Right cardiac atrium (tissue), 5 donors: ENCODE measurements at regions not wholly inside any gene's neighbourhood (a gene's known extent, or its start where the extent isn't known, plus 50 kb on each side); places are given as distances from the start of the nearest gene placed in this dataset.

Experiments used
- ATAC-seq, 2 donors: fragments of 200-7000 bp; cut with Tn5 transposase; one replicate each; pipeline versions ENCODE4 v1.8.0 to v1.9.1; 2020; ENCODE audit warnings: moderate library complexity in 2 of 2, mild to moderate bottlenecking in 1 of 2
- DNase-seq, 3 donors: peaks; one replicate each; pipeline ENCODE4 v3.0.0-alpha.2; 2020
- H3K27ac ChIP-seq: one replicate; pipeline ENCODE4 v1.5.1; 2013; ENCODE audit warnings: mild to moderate bottlenecking, low read length, control low read depth, moderate library complexity
- H3K27me3 ChIP-seq: one replicate; pipeline ENCODE4 v1.6.1; 2013; ENCODE audit not compliant: control insufficient read depth, insufficient read depth
- H3K4me1 ChIP-seq: one replicate; pipeline ENCODE4 v1.6.1; 2013; ENCODE audit warnings: low read length; ENCODE audit not compliant: control insufficient read depth, insufficient read depth
- H3K4me3 ChIP-seq: one replicate; pipeline ENCODE4 v1.5.1; 2013; ENCODE audit warnings: low read length, control low read depth
- H3K9me3 ChIP-seq: one replicate; pipeline ENCODE4 v1.6.1; 2013; ENCODE audit warnings: low read length; ENCODE audit not compliant: control insufficient read depth
- WGBS: extraction: QIAGEN DNeasy Blood & Tissue Kit; methylation state at CpG from one replicate; pipeline ENCODE4 v1.1.7; 2013; 5-methylcytosine and 5-hydroxymethylcytosine counted together
- intact Hi-C, 4 donors: fragments of 100-400 bp; cut with DNase I; formaldehyde crosslinking; loops; one replicate each; pipeline versions ENCODE4 v1.11.0 to v1.14.0; 2022 to 2023
- donor health status: healthy with polysubstance abuse.
- donor health status: DM: no; HTN: yes; CAD: no.
- donor health status: DM: no; HTN: no; CAD: no.
- donor health status: DM: no; HTN: yes; CAD: no; lungs with severe emphysema.
- donor health status: DM: yes; HTN: yes; CAD: no.

- H3K27ac ChIP-seq = no peak overlapping the region
- intact Hi-C loops = no loop called here
- 96% methylated on average over 1 of the region's 1 CpG for WGBS
- no peaks in the 10 kb centered on the region for H3K27me3 ChIP-seq
- ATAC-seq = no peak
- H3K4me3 ChIP-seq = no peak overlapping the region
- DNase-seq = no peak
- no peaks in the 10 kb centered on the region for H3K9me3 ChIP-seq
- H3K4me1 ChIP-seq = no peaks in the 10 kb centered on the region
Measured at GRCh38 chr5:82564963-82565362, 286.8 kb upstream of the RPS23 start.

DNA sequence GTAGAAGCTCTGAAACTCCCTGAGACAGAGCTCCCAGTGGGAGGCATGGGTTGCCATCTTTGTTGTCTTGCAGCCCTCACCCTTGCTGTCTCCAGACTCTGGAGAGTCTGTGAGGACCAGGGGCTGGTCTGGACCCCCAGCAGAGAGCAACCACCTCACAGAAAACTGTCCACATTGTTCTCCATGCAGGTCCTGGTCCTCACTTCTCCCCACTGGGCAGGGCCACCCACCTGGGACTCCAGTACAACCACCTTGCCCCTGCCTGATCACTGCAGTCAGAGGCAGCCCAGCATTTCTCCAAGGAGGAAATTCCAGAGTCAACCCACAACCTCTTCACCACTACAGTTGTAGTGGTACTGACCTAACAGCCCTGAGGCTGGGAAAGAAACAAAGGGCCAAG lies 285.6 kb upstream of the RPS23 start:
- Histone ChIP-seq H3K4me1 (no peaks in the 10 kb centered on the region), H3K27me3 (no peaks in the 10 kb centered on the region), H3K27ac (no peak overlapping the region), H3K9me3 (no peaks in the 10 kb centered on the region), H3K4me3 (no peak overlapping the region)
- intact Hi-C loops = no loop called here
- DNase-seq = peak in 1 of 3 donors; percentile 11
- no peak for ATAC-seq

DNA sequence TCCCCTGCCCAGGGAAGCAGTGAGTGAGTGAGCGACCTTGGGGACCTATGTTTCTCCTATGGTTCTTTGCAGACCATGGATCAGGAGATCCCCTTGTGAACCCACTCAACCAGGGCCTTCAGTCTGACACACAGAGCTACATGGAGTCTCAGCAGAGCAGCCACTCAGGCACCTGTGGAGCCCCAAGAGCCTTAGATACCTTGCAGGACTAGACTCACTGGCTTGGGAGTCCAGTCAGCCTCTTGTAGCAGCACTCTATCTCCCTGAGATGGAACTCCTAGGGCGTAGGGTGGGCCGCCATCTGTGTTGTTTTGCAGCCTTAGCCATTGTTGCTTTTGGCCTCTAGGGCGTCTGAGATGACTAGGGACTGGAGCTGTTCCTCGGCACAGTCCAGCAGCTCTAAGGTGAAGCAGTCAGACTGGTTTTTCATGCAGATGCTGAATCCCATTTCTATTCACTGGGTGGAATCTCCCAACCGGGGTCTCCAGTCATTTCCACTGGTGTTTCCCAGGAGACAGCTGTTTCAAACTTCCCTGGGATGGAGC lies 284.6 kb upstream of the RPS23 start:
- ATAC-seq (no peak), DNase-seq (no peak)
- Histone ChIP-seq H3K9me3 (no peaks in the 10 kb centered on the region), H3K4me1 (no peaks in the 10 kb centered on the region), H3K27me3 (no peaks in the 10 kb centered on the region), H3K27ac (no peak overlapping the region), H3K4me3 (no peak overlapping the region)
- 91% methylated on average over 6 of the region's 6 CpGs for WGBS
- intact Hi-C loops = no loop called here

GRCh38 chr5:82561797-82562196 lies 283.6 kb upstream of the RPS23 start:
- Histone ChIP-seq H3K4me1 (no peaks in the 10 kb centered on the region), H3K27me3 (no peaks in the 10 kb centered on the region), H3K9me3 (no peaks in the 10 kb centered on the region), H3K4me3 (no peak overlapping the region), H3K27ac (no peak overlapping the region)
- 72% methylated on average over 2 of the region's 2 CpGs for WGBS
- DNase-seq (no peak), ATAC-seq (no peak)
- intact Hi-C loops = no loop called here

DNA sequence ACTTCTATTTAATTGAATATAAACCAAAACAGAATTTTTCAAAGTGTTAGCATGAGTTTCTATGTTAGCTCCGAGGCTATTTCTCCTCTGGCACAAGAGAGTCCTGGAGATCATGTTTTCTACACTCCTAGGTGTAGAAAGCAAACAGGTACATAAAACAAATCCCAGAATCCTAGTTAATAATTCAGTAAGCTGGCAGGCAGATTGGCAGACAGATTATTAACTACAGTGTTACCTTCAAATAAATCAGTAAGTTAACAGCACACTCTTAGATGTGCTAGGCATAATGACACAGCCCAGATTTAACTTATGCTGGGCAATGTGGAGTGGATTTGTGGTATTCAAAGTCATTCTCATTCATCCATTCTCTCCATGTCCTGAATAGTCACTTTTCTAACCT lies 282.8 kb upstream of the RPS23 start:
- WGBS = 92% methylated on average over 1 of the region's 1 CpG
- H3K9me3 ChIP-seq = no peaks in the 10 kb centered on the region
- no peaks in the 10 kb centered on the region for H3K27me3 ChIP-seq
- no peak overlapping the region for H3K27ac ChIP-seq
- intact Hi-C loops = no loop called here
- no peak for ATAC-seq
- H3K4me3 ChIP-seq = no peak overlapping the region
- H3K4me1 ChIP-seq = no peaks in the 10 kb centered on the region
- DNase-seq = no peak

GRCh38 chr5:82560561-82560960 lies 282.4 kb upstream of the RPS23 start:
- no peaks in the 10 kb centered on the region for H3K4me1 ChIP-seq
- 68% methylated on average over 4 of the region's 4 CpGs for WGBS
- DNase-seq (no peak), ATAC-seq (no peak)
- H3K27ac ChIP-seq = no peak overlapping the region
- H3K4me3 ChIP-seq = no peak overlapping the region
- intact Hi-C loops = no loop called here
- H3K9me3 ChIP-seq = no peaks in the 10 kb centered on the region
- no peaks in the 10 kb centered on the region for H3K27me3 ChIP-seq

GRCh38 chr5:82551840-82552385 lies 273.8 kb upstream of the RPS23 start:
- Histone ChIP-seq H3K27me3 (no peaks in the 10 kb centered on the region), H3K9me3 (no peaks in the 10 kb centered on the region), H3K4me1 (no peaks in the 10 kb centered on the region), H3K27ac (no peak overlapping the region), H3K4me3 (no peak overlapping the region)
- 67% methylated on average over 4 of the region's 4 CpGs for WGBS
- ATAC-seq (no peak), DNase-seq (no peak)
- intact Hi-C loops = no loop called here

DNA sequence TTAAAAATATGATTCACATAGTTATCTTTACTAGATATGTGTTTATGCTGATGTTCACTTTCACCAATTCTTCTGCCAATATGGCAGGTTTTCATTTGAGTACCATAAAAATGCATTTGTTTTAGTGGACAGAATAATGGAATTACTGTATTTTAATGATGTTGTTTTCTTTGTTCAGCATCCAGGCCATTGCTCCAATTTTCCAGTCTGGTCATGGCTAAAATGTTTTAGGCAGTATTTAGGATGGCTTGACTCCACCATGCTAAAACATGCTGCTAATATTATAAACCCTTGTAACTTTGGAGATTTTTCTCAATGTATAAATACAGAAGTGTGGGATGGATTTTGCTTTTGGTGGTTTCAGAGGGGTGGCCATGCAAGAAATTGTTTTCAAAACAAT lies 273.0 kb upstream of the RPS23 start:
- no peak overlapping the region for H3K4me3 ChIP-seq
- H3K27me3 ChIP-seq = no peaks in the 10 kb centered on the region
- ATAC-seq (no peak), DNase-seq (no peak)
- no peak overlapping the region for H3K27ac ChIP-seq
- intact Hi-C loops = no loop called here
- H3K9me3 ChIP-seq = no peaks in the 10 kb centered on the region
- no peaks in the 10 kb centered on the region for H3K4me1 ChIP-seq

DNA sequence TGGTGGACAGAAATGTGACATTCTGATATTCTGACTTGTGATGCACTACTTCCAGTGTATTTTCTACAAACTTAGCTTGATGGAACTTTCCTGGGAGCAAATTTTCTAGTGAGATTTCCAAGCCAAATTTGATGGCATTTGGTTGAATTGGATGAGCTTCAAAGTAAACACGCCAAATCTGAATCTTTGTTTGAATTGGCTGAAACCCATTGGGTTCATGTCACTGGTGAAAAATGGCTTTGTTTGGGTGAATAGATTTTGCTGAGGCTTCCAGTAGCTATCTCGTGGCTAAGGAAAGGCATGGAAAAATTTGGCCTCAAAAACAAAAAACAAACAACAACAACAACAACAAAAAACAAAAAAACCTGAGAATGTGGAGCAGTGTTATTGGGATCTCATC lies 271.1 kb upstream of the RPS23 start:
- peak; percentile 48 to 68 for ATAC-seq
- 42% methylated on average over 2 of the region's 2 CpGs for WGBS

DNA sequence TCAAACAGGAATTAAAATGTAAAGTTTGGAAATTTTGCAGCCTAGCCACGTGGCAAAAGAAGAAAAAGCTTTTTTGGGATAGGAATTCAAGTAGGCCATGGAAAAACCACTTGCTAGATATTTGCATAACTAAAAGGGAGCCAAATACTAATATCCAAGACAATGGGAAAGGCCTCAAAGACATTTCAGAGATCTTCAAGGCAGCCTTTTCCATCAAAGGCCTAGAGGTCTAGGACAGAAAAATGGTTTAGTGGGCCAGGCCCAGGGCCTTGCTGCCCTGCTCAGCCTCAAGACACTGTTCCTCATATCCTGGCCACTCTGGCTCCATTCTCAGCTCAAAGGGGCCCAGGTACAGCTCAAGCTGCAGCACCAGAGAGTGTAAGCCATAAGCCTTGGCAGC lies 265.9 kb upstream of the RPS23 start:
- H3K4me1 ChIP-seq = no peaks in the 10 kb centered on the region
- intact Hi-C loops = no loop called here
- H3K27me3 ChIP-seq = no peaks in the 10 kb centered on the region
- H3K4me3 ChIP-seq = no peak overlapping the region
- DNase-seq (no peak), ATAC-seq (no peak)
- H3K27ac ChIP-seq = no peak overlapping the region
- 72% methylated on average over 1 of the region's 1 CpG for WGBS
- no peaks in the 10 kb centered on the region for H3K9me3 ChIP-seq

More for the DNA sequence above, 271.1 kb upstream of the RPS23 start:
- Histone ChIP-seq H3K4me3 (no peak overlapping the region), H3K9me3 (no peaks in the 10 kb centered on the region), H3K27ac (no peak overlapping the region), H3K27me3 (no peaks in the 10 kb centered on the region), H3K4me1 (no peaks in the 10 kb centered on the region)
- no peak for DNase-seq
- intact Hi-C loops = no loop called here

DNA sequence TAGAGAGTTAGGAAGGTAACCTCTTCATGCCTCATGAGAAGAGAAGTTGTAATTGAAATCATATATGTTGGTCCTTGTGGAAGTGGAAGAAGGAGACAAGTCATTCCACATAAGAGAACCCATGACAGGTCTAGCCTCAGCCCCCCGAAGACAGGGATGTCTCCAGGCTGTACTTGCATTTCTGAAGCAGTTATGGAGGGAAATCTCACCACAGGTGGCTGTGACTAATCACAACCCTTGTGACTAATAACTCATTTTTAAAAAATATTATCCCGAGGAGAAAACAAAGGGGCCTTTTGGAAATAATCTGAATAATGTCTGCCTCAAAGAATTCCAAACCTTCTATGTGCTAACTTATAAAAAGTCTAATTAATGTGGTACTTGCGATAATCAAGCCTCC lies 262.1 kb upstream of the RPS23 start:
- DNase-seq (no peak), ATAC-seq (no peak)
- Histone ChIP-seq H3K4me1 (no peaks in the 10 kb centered on the region), H3K4me3 (no peak overlapping the region), H3K27ac (no peak overlapping the region), H3K9me3 (no peaks in the 10 kb centered on the region), H3K27me3 (no peaks in the 10 kb centered on the region)
- WGBS = 92% methylated on average over 3 of the region's 3 CpGs
- intact Hi-C loops = no loop called here
